ENCODE measurements at regions not wholly inside any gene's neighbourhood (a gene's known extent, or its start where the extent isn't known, plus 50 kb on each side); places are given as distances from the start of the nearest gene placed in this dataset.

DNA sequence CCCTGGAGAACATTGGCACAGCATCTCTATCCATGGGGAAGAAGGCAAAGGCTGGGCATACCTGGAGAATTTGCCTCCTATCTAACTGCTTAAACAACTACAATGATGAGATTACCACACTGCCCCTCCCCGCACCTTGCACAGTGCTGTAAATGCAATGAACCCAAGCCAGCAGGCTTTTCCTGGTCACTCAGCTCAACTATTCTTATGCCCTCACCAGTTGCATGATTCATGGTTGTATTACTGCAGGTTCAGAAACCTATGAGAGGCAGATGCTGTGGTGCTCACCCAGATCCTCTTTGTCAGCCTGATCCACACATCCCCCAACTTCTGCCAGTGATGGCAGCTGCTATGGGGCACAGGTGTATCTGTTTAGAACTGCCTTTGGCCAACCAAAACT lies 77.7 kb upstream of the STAC start:
- intact Hi-C loops (cut with micrococcal nuclease) = no loop called here
- Histone ChIP-seq H3K27me3 (ENCODE audit: low read depth) (no peaks in the 10 kb centered on the region), H3K9me3 (replicated peaks) (no peaks in the 10 kb centered on the region), H3K27ac (replicated peaks) (no peak overlapping the region), H3K36me3 (no peaks in the 10 kb centered on the region), H3K4me1 (no peaks in the 10 kb centered on the region), H3K4me3 (no peak overlapping the region)
- TF ChIP-seq CTCF (IDR thresholded peaks at IDR 0.05; ENCODE audit: borderline replicate concordance) = no peak
- DNase-seq = no peak

GRCh38 chr3:36303286-36303685 lies 77.0 kb upstream of the STAC start:
- no peaks in the 10 kb centered on the region for H3K4me1 ChIP-seq
- intact Hi-C loops (cut with micrococcal nuclease) = no loop called here
- H3K27me3 ChIP-seq (ENCODE audit: low read depth) = no peaks in the 10 kb centered on the region
- no peak overlapping the region for H3K27ac ChIP-seq (replicated peaks)
- no peak for TF ChIP-seq CTCF (IDR thresholded peaks at IDR 0.05; ENCODE audit: borderline replicate concordance)
- no peaks in the 10 kb centered on the region for H3K36me3 ChIP-seq
- no peaks in the 10 kb centered on the region for H3K9me3 ChIP-seq (replicated peaks)
- no peak for DNase-seq
- no peak overlapping the region for H3K4me3 ChIP-seq

DNA sequence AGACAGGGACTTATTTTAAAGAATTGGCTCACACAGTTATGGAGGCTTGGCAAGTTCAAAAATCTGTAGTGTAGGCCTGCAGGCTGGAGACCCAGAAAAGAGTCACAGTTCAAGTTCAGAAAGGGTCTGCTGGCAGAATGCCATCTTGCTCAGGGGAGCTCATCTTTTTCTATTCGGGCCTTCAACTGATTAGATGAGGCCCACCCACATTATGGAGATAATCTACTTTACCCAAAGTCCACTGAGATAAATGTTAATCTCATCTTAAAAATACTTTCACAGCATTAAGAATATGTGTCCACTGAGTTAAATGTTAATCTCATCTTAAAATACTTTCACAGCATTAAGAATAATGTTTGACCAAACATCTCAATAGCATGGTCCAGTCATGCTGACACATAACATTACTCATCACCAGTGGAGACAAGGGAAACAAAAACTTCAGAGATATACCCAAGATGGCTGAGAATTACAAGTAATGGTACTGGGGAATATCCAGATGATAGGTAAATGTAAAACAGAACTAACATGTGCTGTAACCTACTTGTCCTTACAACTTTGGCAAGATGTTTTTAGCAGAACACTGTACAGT lies 74.3 kb upstream of the STAC start:
- H3K4me3 ChIP-seq = no peak overlapping the region
- intact Hi-C loops (cut with micrococcal nuclease) = no loop called here
- H3K27me3 ChIP-seq (ENCODE audit: low read depth) = no peaks in the 10 kb centered on the region
- H3K27ac ChIP-seq (replicated peaks) = no peak overlapping the region
- TF ChIP-seq CTCF (IDR thresholded peaks at IDR 0.05; ENCODE audit: borderline replicate concordance) = no peak
- no peaks in the 10 kb centered on the region for H3K9me3 ChIP-seq (replicated peaks)
- H3K4me1 ChIP-seq = no peaks in the 10 kb centered on the region
- no peak for DNase-seq
- H3K36me3 ChIP-seq = no peaks in the 10 kb centered on the region

- no peak overlapping the region for H3K27ac ChIP-seq (replicated peaks)
- no peaks in the 10 kb centered on the region for H3K27me3 ChIP-seq (ENCODE audit: low read depth)
- intact Hi-C loops (cut with micrococcal nuclease) = no loop called here
- no peak for DNase-seq
- H3K36me3 ChIP-seq = no peaks in the 10 kb centered on the region
- H3K4me3 ChIP-seq = no peak overlapping the region
- peaks cover 4% of the 10 kb centered on the region for H3K9me3 ChIP-seq (replicated peaks)
- TF ChIP-seq CTCF (IDR thresholded peaks at IDR 0.05; ENCODE audit: borderline replicate concordance) = no peak
- no peaks in the 10 kb centered on the region for H3K4me1 ChIP-seq
Measured at GRCh38 chr3:36309092-36309491, 71.2 kb upstream of the STAC start.

DNA sequence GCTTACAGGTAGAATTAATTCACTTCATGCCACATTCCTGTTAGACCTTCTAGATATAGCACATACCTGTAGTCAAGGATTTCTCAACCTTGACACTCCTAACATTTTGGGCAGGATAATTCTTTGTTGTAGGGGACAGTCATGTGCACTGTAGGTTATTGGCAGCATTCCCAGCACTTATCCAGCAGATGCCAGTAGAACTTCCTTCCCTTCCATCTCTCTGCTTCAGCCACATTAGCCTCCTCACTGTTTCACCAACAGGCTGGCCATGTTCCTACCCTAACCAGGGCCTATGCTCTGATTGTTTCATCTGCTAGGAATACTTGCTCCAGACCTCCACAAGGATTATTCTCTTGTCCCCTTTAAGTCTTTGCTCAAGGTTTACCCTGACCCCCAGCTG lies 68.0 kb upstream of the STAC start:
- no peaks in the 10 kb centered on the region for H3K4me1 ChIP-seq
- H3K27ac ChIP-seq (replicated peaks) = no peak overlapping the region
- peaks cover 31% of the 10 kb centered on the region for H3K9me3 ChIP-seq (replicated peaks)
- no peaks in the 10 kb centered on the region for H3K27me3 ChIP-seq (ENCODE audit: low read depth)
- H3K36me3 ChIP-seq = no peaks in the 10 kb centered on the region
- DNase-seq = no peak
- no peak overlapping the region for H3K4me3 ChIP-seq
- no peak for TF ChIP-seq CTCF (IDR thresholded peaks at IDR 0.05; ENCODE audit: borderline replicate concordance)
- intact Hi-C loops (cut with micrococcal nuclease) = no loop called here
